GM12878 (cell line): ENCODE measurements at regions not wholly inside any gene's neighbourhood (a gene's known extent, or its start where the extent isn't known, plus 50 kb on each side); places are given as distances from the start of the nearest gene placed in this dataset.

Experiments used
- CHD2 ChIP-seq: IDR thresholded peaks from 2 replicates; pipeline ENCODE4 v1.6.1; 2011; ENCODE audit warnings: low read depth, low read length, improper control_type of control experiment, borderline replicate concordance
- CTCF ChIP-seq, 3 experiments: IDR thresholded peaks in 2 of 3; conservative IDR thresholded peaks in 1 of 3; 2 replicates each; pipeline ENCODE4 v1.5.1; 2011; ENCODE audit warnings: low read depth in 3 of 3, low read length in 3 of 3, mild to moderate bottlenecking in 3 of 3, control low read depth in 2 of 3, moderate library complexity in 2 of 3, inconsistent platforms in 1 of 3, mixed read lengths in 1 of 3; ENCODE audit not compliant: control insufficient read depth in 2 of 3, insufficient read depth in 1 of 3; ENCODE audit errors: extremely low read depth in 1 of 3
- FOXM1 ChIP-seq: IDR thresholded peaks from 2 replicates; pipeline ENCODE4 v1.6.1; 2012; ENCODE audit warnings: low read depth, mild to moderate bottlenecking, inconsistent platforms, low read length, moderate library complexity
- MAX ChIP-seq: IDR thresholded peaks from 2 replicates; pipeline ENCODE4 v1.6.1; 2012; ENCODE audit warnings: low read depth, low read length, improper control_type of control experiment
- MLLT1 ChIP-seq: fragments of 450-650 bp; IDR thresholded peaks from 2 replicates; pipeline ENCODE4 v1.6.1; 2016; ENCODE audit warnings: mild to moderate bottlenecking
- NFYB ChIP-seq: IDR thresholded peaks from 2 replicates; pipeline ENCODE4 v1.6.1; 2011; ENCODE audit warnings: low read depth, mild to moderate bottlenecking, low read length, improper control_type of control experiment, moderate library complexity; ENCODE audit not compliant: insufficient read depth
- POLR2A ChIP-seq: IDR thresholded peaks from 2 replicates; pipeline ENCODE4 v1.6.1; 2011; ENCODE audit warnings: low read depth, mild to moderate bottlenecking, low read length
- ZBTB33 ChIP-seq: fragments of 450-650 bp; IDR thresholded peaks from 2 replicates; pipeline ENCODE4 v1.6.1; 2017; ENCODE audit warnings: mild to moderate bottlenecking
- ZNF274 ChIP-seq: IDR thresholded peaks from one replicate; pipeline ENCODE4 v1.8.0; 2011; ENCODE audit not compliant: insufficient read length, insufficient read depth

- TF ChIP-seq ZBTB33 (no peak), CTCF (IDR thresholded peaks at IDR 0.05 in 2 of 3, conservative IDR thresholded peaks at IDR 0.05 in 1 of 3; ENCODE audit: control insufficient read depth in 2 of 3, extremely low read depth in 1 of 3, insufficient read depth in 1 of 3, low read depth in 3 of 3, low read length in 3 of 3) (no peak), MAX (no peak), ZNF274 (no peak), POLR2A (no peak), MLLT1 (no peak), FOXM1 (no peak), NFYB (no peak), CHD2 (no peak)
Measured at GRCh38 chr15:35298509-35298908, 213.4 kb upstream of the NANOGP8 start.
